ENCODE measurements at regions not wholly inside any gene's neighbourhood (a gene's known extent, or its start where the extent isn't known, plus 50 kb on each side); places are given as distances from the start of the nearest gene placed in this dataset.

- no peak overlapping the region for H3K27ac ChIP-seq
- H3K4me1 ChIP-seq: no peaks in the 10 kb centered on the region
- H3K27me3 ChIP-seq: no peaks in the 10 kb centered on the region
- 37% methylated on average over 7 of the region's 7 CpGs for WGBS (ENCODE audit: insufficient coverage, low coverage, low lambda C conversion rate, missing lambda C conversion rate)
- H3K4me3 ChIP-seq: no peak overlapping the region
- TF ChIP-seq POLR2A (IDR thresholded peaks at IDR 0.05) (no peak), CTCF (IDR thresholded peaks at IDR 0.05) (no peak)
- intact Hi-C loops (cut with DNase I): no loop called here
- no peaks in the 10 kb centered on the region for H3K36me3 ChIP-seq
- ATAC-seq: no peak
- DNase-seq: no peak
- H3K9me3 ChIP-seq: no peaks in the 10 kb centered on the region
These were observed 1475.5 kb downstream of the PCDH18 start for GRCh38 chr4:136056748-136057147.

- Histone ChIP-seq H3K36me3 (no peaks in the 10 kb centered on the region), H3K27ac (no peak overlapping the region), H3K27me3 (no peaks in the 10 kb centered on the region), H3K9me3 (no peaks in the 10 kb centered on the region), H3K4me3 (no peak overlapping the region), H3K4me1 (no peaks in the 10 kb centered on the region)
- TF ChIP-seq CTCF (IDR thresholded peaks at IDR 0.05) (no peak), POLR2A (IDR thresholded peaks at IDR 0.05) (no peak)
- DNase-seq (no peak), ATAC-seq (no peak)
- intact Hi-C loops (cut with DNase I): no loop called here
- 58% methylated on average over 3 of the region's 3 CpGs for WGBS (ENCODE audit: insufficient coverage, low coverage, low lambda C conversion rate, missing lambda C conversion rate)
These were observed 1476.9 kb downstream of the PCDH18 start for GRCh38 chr4:136055360-136055759.

- Histone ChIP-seq H3K27ac (no peak overlapping the region), H3K27me3 (peaks cover 0 to 4% of the 10 kb centered on the region in 2 donors), H3K36me3 (no peaks in the 10 kb centered on the region), H3K4me3 (no peak overlapping the region), H3K4me1 (no peaks in the 10 kb centered on the region), H3K9me3 (no peaks in the 10 kb centered on the region)
- no peak for ATAC-seq
- WGBS (ENCODE audit: insufficient coverage, low coverage, low lambda C conversion rate, missing lambda C conversion rate): 64% methylated on average over 1 of the region's 1 CpG
- intact Hi-C loops (cut with DNase I): no loop called here
- TF ChIP-seq POLR2A (IDR thresholded peaks at IDR 0.05): no peak
- TF ChIP-seq CTCF (IDR thresholded peaks at IDR 0.05): no peak
- no peak for DNase-seq
These were observed 1495.5 kb downstream of the PCDH18 start for GRCh38 chr4:136036744-136037143.

GRCh38 chr4:136032391-136032790, 1499.9 kb downstream of the PCDH18 start:
- H3K27me3 ChIP-seq: peaks cover 0 to 4% of the 10 kb centered on the region in 2 donors
- no peaks in the 10 kb centered on the region for H3K36me3 ChIP-seq
- H3K27ac ChIP-seq: no peak overlapping the region
- no peak overlapping the region for H3K4me3 ChIP-seq
- no peak for DNase-seq
- TF ChIP-seq POLR2A (IDR thresholded peaks at IDR 0.05) (no peak), CTCF (IDR thresholded peaks at IDR 0.05) (no peak)
- H3K4me1 ChIP-seq: no peaks in the 10 kb centered on the region
- no peaks in the 10 kb centered on the region for H3K9me3 ChIP-seq
- 32% methylated on average over 1 of the region's 1 CpG for WGBS (ENCODE audit: insufficient coverage, low coverage, low lambda C conversion rate, missing lambda C conversion rate)
- intact Hi-C loops (cut with DNase I): no loop called here
- no peak for ATAC-seq

- no peak for ATAC-seq
- H3K36me3 ChIP-seq: no peaks in the 10 kb centered on the region
- TF ChIP-seq POLR2A (IDR thresholded peaks at IDR 0.05): no peak
- no peak for TF ChIP-seq CTCF (IDR thresholded peaks at IDR 0.05)
- H3K27ac ChIP-seq: no peak overlapping the region
- no peak for DNase-seq
- H3K4me3 ChIP-seq: no peak overlapping the region
- intact Hi-C loops (cut with DNase I): no loop called here
- WGBS (ENCODE audit: insufficient coverage, low coverage, low lambda C conversion rate, missing lambda C conversion rate): no CpG with 5 or more reads among the region's 2 CpGs
- H3K4me1 ChIP-seq: no peaks in the 10 kb centered on the region
- H3K9me3 ChIP-seq: no peaks in the 10 kb centered on the region
- no peaks in the 10 kb centered on the region for H3K27me3 ChIP-seq
These were observed 1506.8 kb downstream of the PCDH18 start for GRCh38 chr4:136025540-136025939.
